NCI-H1930 (cell line): ENCODE measurements at regions not wholly inside any gene's neighbourhood (a gene's known extent, or its start where the extent isn't known, plus 50 kb on each side); places are given as distances from the start of the nearest gene placed in this dataset.
"Not testable (repeated sequence)": the region's sequence is repeated elsewhere in the genome, so short reads cannot be mapped to it uniquely, and the experiment has no call there.

Experiments used
- DNase-seq, 2 experiments: peaks; one replicate each; lab custom pipeline; 2025; lab: John Stamatoyannopoulos, UW

DNA sequence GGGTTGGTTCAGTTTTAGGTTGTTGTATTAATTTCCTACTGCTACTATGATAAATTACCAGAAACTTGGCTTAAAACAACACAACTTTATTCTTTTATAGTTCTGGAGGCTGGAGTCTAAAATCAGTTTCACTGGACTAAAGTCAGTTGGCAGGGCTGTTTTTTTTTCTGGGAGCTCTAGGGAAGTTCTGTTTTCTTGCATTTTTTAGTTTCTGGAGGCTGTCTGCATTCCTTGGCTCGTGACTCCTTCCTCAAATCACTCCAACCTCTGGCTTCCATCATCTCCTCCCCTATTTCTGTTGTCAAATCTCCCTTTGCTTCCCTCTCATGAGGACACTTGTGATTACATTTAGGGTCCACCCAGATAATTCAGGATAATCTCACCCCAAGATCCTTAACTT, 51.3 kb upstream of the SUB1 start:
- no peak for DNase-seq

DNA sequence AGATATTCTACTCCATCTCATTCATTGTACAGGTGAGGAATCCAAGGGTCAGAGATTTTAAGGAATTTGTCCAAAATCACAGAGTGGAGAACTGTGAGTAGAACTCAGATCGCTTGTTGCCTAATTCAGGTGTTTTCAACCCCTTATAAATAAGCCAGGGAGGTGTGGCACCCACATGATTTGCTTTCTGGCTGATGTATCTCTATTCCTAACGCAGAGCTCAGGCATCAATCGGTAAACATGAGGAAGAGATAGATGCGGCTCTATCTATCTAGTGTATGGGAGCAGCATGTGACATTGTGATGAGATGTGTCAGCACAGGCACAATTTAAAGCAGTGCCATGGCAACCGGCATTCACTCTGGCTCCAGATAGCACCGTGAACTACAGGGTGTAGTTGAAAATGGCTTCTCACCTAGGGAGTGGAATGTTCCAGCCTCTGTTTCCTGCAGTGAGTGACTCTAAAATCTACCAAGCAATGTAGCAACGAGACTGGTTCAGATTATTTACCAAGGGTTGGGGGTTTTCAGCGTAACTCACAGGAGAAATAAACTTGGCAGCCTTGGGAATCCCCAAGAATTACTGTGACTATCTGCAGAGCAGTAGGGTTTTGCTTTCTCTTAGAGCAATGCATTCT, 53.4 kb upstream of the SUB1 start:
- peak; percentile 67 to 72 for DNase-seq

DNA sequence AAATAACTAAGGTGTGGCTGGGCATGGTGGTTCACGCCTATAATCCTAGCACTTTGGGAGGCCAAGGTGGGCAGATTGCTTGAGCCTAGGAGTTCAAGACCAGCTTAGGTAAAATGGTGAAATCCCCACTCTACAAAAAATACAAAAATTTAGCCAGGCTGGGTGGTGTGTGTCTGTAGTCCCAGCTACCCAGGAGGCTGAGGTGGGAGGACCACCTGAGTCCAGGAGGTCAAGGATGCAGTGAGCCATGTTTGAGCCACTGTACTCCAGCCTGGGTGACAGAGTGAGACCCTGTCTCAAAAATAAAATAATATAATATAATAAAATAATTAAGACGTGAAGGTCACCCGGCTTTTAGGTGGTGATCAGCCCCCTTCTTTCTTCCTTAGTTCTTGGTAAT, 58.0 kb upstream of the SUB1 start:
- not testable (repeated sequence) for DNase-seq

DNA sequence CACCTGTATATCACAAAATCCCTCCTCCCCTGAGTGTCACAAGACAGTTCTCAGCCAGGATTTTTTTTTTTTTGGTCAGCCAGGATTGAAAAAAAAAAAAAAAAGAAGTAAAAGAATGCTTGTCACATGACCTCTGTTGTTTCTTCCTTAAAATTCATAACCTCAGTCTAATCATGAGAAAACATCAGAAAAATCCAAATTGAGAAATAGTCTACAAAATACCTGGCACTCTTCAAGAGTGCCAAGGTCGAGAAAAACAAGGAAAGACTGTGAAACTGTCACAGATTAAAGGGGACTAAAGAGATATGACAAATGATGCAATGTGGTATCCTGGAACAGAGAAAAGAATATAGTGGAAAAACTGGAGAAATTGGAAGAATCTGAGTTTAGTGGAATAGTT, 58.5 kb upstream of the SUB1 start:
- no peak for DNase-seq

DNA sequence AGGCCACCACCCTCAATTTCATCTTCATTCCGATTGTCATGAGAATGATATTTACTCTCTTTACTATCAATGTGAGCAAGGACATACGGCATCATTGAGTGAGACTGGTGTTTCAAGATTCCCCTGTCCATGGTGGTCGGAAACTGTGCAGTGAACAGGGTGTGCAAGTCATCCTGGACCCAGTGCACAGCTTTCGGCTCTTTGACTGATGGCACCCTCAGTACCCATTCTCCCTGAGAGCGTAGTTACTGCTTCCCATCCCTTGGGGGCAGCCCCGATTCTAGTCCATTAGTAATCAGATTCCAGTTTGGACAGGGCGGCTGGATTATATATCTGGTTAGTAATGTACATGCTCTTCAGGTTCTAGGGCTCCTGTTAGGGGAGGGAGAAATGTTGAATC, 61.7 kb upstream of the SUB1 start:
- DNase-seq, result no peak

DNA sequence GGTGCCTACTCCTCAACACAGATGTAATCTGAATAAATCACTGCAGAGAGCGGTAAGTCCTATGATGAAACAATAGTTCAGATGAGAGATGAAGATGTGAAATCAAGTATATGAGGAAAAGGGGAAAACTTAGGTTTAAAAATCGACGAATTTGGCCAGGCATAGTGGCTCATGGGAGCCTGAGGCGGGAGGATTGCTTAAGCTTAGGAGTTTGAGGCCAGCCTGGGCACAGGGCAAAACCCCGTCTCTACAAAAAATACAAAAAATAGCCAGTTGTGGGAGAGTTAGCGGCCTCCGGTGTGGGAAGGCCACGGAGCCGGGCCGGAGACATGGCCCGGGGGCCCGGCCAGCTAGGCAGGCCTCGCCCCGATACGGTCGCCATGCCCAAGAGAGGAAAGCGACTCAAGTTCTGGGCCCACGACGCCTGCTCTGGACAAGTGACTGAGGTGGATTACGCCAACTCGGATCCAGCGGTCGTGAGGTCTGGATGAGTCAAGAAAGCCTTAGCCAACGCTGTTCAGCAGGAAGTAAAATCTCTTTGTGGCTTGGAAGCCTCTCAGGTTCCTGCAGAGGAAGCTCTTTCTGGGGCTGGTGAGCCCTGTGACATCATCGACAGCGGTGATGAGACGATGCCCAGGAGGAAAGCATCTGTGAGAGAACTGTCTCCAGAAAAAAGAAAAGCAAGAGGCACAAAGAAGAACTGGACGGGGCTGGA, 62.8 kb upstream of the SUB1 start:
- no peak for DNase-seq

DNA sequence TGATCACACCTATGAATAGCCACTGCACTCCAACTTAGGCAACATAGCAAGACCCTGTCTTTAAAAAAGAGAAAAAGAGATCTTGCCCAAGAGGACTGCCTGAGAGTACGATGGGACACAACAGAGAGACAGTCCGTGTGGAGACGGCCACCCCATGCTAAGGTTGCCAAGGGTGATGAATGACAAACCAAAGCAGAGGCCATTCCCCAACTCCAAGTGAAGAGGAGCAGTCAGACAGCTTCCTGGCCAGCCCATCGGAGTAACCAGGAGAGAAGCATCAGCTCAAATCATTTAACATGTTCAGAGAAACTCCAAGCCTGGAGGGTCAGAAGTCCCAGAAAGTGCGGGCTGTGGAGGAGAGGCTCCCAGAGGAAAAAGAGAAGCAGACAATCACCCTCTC, 63.9 kb upstream of the SUB1 start:
- no peak for DNase-seq

DNA sequence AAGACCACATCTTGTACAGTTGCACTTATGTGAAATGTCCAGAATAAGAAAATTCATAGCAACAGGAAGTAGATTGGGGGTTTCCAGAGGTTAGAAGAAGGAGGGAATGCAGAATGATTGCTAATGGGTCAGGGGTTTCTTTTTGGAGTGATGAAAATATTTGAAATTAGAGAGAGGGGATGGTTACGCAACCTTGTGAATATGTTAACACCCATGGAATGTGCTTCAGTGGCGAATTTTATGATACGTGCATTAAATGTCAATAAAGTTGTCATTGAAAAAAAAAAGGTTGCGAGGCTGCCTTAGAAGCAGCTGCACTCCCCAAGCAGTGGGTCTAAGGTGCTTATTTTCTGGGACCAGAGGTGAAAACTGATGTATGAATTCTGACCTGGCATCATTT, 64.4 kb upstream of the SUB1 start:
- no peak for DNase-seq

DNA sequence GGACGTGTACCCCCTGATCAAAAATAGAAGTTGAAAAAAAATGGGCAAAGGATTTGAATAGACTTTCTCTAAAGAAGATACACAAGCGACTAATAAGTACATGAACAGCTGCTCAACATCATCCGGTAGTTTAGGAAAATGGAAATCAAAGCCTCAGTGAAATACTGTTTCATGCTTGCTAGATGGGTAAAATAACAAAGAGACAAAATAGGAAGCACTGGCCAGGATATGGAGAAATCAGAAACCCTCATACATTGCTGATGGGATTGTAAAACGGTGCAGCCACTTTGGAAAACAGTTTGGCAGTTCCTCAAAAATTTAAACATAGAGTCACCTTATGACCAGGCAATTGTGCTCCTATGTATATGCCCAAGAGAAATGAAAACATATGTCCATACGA, 65.0 kb upstream of the SUB1 start:
- DNase-seq, result no peak

DNA sequence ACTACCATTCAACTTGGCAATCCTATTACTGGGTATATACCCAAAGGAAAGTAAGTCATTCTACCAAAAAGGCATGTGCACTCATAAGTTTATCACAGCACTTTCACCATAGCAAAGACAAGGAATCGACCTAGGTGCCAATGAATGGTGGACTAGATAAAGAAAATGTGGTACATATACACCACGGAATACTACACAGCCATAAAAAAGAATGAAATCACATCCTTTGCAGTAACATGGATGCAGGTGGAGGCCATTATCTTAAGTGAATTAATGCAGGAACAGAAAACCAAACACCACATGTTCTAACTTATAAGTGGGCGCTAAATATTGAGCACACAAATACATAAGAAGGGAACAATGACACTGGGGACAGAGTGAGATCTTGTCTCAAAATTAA, 65.8 kb upstream of the SUB1 start:
- DNase-seq, result no peak

DNA sequence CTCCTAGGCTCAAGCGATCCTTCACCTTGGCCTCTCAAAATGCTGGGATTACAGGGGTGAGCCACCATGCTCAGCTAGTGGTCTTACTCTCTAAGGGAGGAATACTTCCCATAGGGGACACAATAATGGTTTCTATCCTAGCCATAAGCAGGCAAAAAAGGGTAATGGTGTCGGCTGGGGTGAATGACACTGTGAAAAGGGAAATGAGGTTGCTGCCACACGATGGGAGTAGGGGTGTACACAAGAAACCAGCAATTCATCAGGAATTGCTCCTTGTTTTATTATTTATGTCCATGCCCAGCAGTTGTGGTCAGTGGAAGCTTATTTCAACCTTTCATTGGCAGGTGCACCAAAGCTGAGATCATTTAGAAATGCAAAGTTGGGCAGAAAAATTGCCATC, 70.3 kb upstream of the ZFR start:
- no peak for DNase-seq

DNA sequence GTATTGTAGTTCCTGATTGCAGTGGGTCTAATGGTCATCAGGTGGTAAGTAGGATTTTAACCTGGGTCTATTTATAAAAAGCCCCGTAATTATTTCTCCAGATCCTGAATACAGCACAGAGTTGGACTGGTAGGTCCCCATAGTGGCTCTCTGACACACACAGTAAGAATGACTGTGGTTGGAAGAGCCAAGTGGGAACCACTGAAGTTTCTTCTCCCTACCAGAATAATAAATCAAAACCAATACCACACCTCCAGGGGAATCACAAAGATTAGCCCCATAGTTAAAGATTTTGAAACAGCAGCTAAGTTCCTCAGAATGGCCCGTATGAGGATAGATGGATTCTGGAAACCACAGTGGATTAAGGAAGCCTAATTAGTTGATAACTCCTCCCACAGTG, 68.4 kb upstream of the ZFR start:
- DNase-seq, result no peak

DNA sequence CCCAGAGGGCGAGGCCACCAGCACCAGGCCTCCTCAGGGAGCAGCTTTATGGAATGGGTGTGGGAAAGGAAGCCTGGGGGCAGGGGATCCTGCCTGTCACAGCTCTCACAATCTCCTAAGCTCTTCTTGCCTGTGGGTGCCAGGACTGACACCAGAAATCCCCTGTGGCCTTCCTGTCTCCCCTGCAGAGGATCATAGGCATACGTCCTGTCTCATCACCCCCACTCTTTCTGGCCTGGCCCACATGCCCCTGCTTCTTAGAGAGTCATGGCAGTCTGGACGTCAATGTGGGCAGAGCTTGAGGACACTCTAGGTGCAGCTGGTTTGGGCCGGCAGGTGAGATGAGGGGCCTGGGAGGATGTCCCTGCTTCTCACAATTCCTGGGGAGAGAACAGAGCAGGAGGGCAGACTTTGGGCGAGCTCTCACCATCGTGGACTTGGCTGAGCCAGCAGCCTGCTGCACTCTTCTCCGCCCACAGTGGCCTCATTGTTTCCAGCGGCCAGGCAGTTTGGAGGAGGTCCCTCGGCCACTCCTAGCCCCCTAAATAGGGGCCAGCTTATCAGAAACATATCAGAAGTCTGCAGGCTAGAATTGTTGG, 67.3 kb upstream of the ZFR start:
- no peak for DNase-seq

DNA sequence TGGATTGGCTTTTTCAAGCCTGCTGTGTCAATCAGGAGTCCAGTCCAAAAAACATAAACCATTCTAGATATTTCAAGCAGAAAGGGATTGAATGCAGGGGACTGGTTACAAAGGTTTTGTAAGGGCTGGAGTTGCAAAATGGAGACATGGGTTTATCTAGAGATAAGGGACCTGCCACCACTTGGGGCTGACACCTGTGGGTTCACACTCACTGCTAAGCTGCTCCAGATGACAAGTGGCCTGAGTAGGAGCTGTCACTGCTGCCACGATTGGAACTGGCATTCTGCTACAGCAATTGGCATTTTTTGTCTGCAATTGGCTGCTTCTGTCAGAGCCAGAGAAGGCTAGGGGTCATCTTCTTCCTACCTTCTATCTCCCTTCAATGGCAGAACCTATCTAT, 66.3 kb upstream of the ZFR start:
- no peak for DNase-seq

DNA sequence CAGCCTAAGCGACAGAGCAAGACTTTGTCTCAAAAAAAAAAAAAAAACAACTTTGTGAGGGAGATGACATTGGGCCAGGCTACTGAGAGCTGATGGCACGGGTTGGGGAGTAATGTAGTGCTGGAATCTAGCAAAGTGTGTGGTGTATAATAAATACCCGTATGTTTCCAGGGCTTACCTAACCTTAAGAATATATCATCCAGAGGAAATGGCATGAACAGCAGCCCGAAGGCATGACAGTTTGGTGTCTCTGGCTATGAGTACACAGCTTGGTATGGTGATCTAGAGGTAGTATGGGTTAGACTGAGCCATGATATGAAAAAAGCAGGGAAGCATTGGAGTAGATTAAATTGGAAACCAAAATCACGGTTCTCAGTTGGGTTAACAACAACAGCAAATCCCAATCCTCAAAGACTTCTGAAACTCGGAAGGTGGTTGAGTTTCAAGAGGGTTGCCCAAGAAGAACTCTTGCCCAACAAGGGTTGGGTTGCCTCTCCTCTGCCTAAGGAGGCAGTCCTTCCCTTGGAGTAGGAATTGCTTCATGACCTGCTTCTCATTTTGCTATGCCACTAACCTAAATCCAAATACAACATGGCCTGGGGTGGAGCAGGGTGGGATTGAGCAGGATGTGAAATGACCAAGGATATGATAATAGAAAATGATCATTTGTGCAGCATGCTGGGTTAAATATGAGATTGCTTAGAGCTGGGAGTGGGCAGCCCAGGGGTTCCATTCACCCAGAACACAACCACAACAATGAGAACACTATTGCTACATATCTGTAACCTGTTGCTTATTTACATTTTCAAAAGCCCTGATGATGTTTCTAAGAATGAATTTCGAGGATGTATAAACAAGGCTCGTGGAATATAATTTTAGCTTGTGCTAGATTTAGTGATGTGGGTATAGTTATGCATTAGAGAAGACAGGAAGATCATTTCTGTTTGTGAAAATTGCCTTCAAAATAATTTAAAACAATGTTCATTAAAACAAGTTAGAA, 64.6 kb upstream of the ZFR start:
- no peak for DNase-seq

DNA sequence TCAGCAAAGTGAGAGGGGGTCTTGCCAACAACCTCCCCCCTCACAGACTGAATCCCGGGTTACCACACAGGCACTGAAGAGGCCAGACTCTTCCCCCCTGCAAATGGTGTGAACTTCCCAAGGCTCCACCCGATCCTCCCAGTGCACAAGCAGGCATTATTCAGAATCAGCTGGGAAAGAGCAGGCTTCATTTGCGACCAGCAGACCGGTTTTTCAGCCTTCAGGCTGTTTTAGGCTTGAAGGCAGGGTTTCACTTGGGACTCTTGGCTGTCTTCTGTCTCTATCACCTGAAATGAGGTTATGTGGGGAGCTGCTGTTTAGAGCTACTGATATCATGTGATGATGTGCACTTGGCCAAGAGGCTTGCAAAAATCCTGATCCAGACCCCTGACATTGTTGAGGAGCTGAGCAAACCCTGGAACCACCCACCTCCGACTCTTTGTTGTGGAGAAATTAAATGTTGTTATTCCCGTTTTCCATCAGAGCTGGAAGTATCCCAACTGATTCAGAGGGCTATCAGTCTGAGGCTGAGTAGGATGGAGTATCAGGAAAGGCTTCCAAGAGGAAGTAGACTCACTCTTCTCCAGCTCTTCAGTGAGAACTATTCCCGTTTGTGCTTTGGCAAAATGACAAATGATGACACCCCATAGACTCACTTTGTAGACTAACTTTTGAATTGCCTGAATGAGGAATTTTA, 63.3 kb upstream of the ZFR start:
- DNase-seq, result no peak

DNA sequence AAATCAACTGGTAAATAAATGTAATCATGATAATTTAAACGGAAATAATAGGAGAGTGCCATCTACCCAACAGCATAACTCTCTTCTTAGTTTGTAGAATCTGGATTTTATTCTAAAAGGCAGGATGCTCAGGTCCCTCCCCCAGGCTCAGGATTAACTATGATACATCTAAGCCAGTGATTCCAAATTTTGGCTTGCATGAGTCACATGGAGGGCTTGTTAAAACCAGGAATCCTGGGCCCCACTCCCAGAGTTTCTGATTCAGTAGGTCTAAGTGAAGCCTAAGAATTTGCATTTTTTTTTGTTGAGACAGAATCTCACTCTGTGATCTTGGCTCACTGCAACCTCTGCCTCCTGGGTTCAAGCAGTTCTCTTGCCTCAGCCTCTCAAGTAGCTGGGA, 62.3 kb upstream of the ZFR start:
- DNase-seq, result no peak

DNA sequence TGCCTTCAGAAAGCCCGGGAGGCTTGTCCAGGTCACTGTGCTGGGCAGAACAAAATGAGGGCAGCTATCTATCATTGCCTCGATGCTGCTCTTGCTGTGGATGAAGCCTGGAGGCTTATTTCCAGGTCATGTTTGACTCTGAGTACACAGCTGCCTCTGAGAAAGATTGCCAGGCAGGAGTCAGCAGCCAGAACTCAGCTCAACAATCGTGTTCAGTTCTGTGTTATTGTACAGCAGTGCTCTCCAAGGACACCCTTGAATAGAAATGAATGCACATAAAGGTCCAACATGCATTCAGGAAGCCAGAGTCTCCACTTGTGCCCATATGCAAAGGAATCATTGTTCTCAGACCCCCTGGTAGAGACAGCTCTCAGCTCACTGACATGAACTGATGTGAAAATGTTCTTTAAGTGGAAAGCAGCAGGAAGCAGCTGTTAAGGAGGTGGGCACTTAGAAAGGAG, 61.7 kb upstream of the ZFR start:
- DNase-seq, result peak; percentile 47 to 57

DNA sequence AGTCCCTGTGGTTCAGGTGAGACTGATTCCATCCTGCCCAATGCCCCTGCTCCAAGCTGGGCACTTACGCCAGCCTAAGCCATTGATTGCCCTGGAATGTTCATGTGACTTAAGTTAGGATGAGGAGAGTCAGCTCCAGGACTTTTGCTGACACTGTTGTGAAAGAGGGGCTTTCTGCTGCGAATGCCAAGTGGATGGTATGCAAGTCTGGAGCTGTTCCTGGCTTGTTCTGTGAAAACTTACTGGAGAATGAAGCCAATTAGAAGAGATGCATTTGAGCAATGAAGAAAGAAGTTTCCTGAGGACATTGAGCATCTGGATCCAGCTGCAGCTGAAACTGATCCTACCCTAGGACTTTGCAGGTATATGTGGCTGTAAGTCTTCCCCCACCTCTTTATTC, 61.2 kb upstream of the ZFR start:
- no peak for DNase-seq

DNA sequence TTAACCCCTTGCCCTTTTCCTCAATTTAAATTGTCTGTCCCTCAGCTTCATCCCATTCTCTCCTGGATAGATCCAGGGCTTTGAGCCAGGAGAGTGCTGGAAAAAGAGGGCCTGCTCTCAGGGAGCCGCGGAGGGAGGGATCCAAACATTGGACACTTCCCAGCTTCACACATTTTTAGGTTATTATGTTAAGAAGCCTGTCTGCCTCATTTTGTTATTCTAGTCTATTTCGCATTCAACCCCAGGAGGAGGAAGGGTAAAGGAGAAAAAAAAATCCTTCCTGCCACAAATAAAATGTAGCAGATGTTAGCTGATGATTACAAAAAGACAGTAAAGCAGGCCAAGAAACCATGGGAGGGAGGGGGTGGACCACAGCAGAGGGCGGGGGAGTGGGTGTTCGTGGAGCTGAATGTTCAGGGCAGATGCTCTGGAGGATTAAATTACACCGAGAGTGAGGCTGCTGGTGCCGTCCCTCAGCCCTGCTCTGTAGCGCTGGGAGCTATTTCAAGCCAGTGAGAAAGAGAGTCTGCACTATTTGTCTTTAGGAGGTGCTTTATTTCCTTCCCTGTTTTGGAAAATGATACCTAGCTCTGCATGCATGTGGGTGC, 60.6 kb upstream of the ZFR start:
- DNase-seq, result peak; percentile 65 to 71

DNA sequence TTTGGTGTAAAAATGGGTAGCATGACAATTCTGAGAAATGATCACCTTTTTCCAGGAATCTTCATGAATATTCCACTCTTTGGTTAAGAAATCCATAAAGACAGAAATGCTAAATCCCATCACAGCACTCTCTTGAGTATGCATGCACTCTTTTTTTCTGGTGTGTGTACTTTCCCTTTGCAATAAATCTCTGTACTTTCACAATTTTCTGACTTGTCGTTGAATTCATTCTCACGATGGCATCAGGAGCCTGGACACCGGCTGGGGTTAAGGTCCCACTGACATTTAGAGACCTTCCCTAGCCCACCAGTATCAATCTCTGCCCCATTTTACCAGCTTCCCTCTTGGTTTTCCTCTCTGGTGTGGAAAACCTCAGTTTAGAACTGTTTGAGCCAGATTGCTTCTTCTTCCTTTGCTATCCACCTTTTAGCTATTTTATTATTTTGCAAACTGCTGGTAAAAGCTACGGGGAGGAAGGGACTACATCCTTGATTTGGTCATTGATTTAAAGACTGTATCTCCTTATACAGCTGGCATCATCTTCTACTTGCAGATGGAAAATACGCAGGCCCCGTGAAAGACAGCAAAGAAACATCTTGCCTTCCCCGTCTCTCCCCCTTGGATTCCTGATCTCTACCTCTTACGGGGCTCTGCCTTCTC, 59.9 kb upstream of the ZFR start:
- DNase-seq, result no peak
